KG1 (cell line): ENCODE measurements at regions not wholly inside any gene's neighbourhood (a gene's known extent, or its start where the extent isn't known, plus 50 kb on each side); places are given as distances from the start of the nearest gene placed in this dataset.

Experiments used
- DNase-seq: peaks from one replicate; lab custom pipeline; 2025; lab: John Stamatoyannopoulos, UW

GRCh38 chr21:39105341-39105765 is 77.9 kb downstream of the PSMG1 start:
- no peak for DNase-seq

- no peak for DNase-seq
These were observed 78.3 kb downstream of the PSMG1 start for GRCh38 chr21:39104911-39105310.

- no peak for DNase-seq
These were observed 79.6 kb downstream of the PSMG1 start for GRCh38 chr21:39103689-39104088.

GRCh38 chr21:39099859-39100258 is 83.4 kb downstream of the PSMG1 start:
- no peak for DNase-seq

GRCh38 chr21:39098696-39099200 is 84.5 kb downstream of the PSMG1 start:
- no peak for DNase-seq

GRCh38 chr21:39097981-39098380 is 85.3 kb downstream of the PSMG1 start:
- DNase-seq, result no peak

GRCh38 chr21:39097335-39097861 is 85.9 kb downstream of the PSMG1 start:
- DNase-seq, result no peak

GRCh38 chr21:39096754-39097153 is 86.5 kb downstream of the PSMG1 start:
- no peak for DNase-seq

- DNase-seq, result no peak
These were observed 87.6 kb downstream of the PSMG1 start for GRCh38 chr21:39095681-39096080.

GRCh38 chr21:39094847-39095579 is 88.2 kb downstream of the PSMG1 start:
- no peak for DNase-seq

- DNase-seq, result no peak
These were observed 89.0 kb downstream of the PSMG1 start for GRCh38 chr21:39094087-39094780.

GRCh38 chr21:39093526-39093925 is 89.7 kb downstream of the PSMG1 start:
- DNase-seq, result no peak

- no peak for DNase-seq
These were observed 94.3 kb downstream of the PSMG1 start for GRCh38 chr21:39088831-39089380.

- no peak for DNase-seq
These were observed 95.2 kb downstream of the PSMG1 start for GRCh38 chr21:39088031-39088370.

- no peak for DNase-seq
These were observed 95.8 kb downstream of the PSMG1 start for GRCh38 chr21:39087238-39088030.

GRCh38 chr21:39086547-39086946 is 96.7 kb downstream of the PSMG1 start:
- DNase-seq, result no peak

GRCh38 chr21:39085843-39086405 is 97.3 kb downstream of the PSMG1 start:
- DNase-seq, result no peak

GRCh38 chr21:39084979-39085729 is 98.1 kb downstream of the PSMG1 start:
- no peak for DNase-seq

- no peak for DNase-seq
These were observed 99.2 kb downstream of the PSMG1 start for GRCh38 chr21:39084073-39084472.

- DNase-seq, result no peak
These were observed 99.8 kb downstream of the PSMG1 start for GRCh38 chr21:39083377-39084008.
